ENCODE measurements at regions not wholly inside any gene's neighbourhood (a gene's known extent, or its start where the extent isn't known, plus 50 kb on each side); places are given as distances from the start of the nearest gene placed in this dataset.

DNA sequence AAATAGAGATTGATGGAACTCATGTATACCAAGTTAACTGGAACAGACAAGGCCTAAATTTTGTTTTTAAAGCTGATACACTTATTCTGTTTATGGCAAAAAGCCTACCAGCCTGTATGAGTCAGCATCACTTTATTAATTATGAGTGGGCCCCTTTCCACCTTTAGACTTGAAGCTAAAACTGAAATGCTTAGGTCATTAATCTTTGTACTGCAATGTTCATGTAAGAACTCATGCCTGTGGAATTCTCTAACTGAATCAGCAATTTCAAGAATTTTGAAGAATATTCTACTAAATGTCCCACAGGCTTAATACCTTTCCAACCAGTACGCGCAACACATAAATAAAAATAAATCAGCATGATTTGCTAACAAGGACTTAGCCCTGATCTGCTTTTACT lies 140.2 kb upstream of the PHACTR1 start:
- H3K27ac ChIP-seq (ENCODE audit: low read depth, low read length, poor library complexity, severe bottlenecking), result no peak overlapping the region
- no peaks in the 10 kb centered on the region for H3K36me3 ChIP-seq (ENCODE audit: insufficient read depth, low read length, poor library complexity, severe bottlenecking)
- H3K27me3 ChIP-seq (replicated peaks; ENCODE audit: insufficient read depth, low read depth, low read length, poor library complexity), result no peaks in the 10 kb centered on the region
- no peak for TF ChIP-seq EZH2 (IDR thresholded peaks at IDR 0.05; ENCODE audit: borderline replicate concordance, low read depth, low read length, poor library complexity, severe bottlenecking)
- TF ChIP-seq, protein P1, sequence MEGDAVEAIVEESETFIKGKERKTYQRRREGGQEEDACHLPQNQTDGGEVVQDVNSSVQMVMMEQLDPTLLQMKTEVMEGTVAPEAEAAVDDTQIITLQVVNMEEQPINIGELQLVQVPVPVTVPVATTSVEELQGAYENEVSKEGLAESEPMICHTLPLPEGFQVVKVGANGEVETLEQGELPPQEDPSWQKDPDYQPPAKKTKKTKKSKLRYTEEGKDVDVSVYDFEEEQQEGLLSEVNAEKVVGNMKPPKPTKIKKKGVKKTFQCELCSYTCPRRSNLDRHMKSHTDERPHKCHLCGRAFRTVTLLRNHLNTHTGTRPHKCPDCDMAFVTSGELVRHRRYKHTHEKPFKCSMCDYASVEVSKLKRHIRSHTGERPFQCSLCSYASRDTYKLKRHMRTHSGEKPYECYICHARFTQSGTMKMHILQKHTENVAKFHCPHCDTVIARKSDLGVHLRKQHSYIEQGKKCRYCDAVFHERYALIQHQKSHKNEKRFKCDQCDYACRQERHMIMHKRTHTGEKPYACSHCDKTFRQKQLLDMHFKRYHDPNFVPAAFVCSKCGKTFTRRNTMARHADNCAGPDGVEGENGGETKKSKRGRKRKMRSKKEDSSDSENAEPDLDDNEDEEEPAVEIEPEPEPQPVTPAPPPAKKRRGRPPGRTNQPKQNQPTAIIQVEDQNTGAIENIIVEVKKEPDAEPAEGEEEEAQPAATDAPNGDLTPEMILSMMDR (conservative IDR thresholded peaks at IDR 0.05; ENCODE audit: low read depth, low read length), result no peak
- BruUV-seq (replicated peaks), result no TSS peak
- peaks cover 16% of the 10 kb centered on the region for H3K4me1 ChIP-seq (ENCODE audit: insufficient read depth, low read length, poor library complexity, severe bottlenecking)
- peak; percentile 39 for DNase-seq (ENCODE audit: low spot score)
- intact Hi-C loops (cut with micrococcal nuclease; ENCODE audit: unreplicated experiment), result no loop called here
- ChIA-PET POLR2A (ENCODE audit: low non-redundant PET) (no interaction called here), CTCF (interaction anchor here (0.6 kb wide), 1 partner anchor 268 kb away, joined by 3 read pairs; no protein-coding TSS in a partner anchor)
- no peaks in the 10 kb centered on the region for H3K9me3 ChIP-seq (ENCODE audit: low read depth, low read length, poor library complexity, severe bottlenecking)
- no peak overlapping the region for H3K4me3 ChIP-seq (ENCODE audit: low read depth, low read length, poor library complexity, severe bottlenecking)

DNA sequence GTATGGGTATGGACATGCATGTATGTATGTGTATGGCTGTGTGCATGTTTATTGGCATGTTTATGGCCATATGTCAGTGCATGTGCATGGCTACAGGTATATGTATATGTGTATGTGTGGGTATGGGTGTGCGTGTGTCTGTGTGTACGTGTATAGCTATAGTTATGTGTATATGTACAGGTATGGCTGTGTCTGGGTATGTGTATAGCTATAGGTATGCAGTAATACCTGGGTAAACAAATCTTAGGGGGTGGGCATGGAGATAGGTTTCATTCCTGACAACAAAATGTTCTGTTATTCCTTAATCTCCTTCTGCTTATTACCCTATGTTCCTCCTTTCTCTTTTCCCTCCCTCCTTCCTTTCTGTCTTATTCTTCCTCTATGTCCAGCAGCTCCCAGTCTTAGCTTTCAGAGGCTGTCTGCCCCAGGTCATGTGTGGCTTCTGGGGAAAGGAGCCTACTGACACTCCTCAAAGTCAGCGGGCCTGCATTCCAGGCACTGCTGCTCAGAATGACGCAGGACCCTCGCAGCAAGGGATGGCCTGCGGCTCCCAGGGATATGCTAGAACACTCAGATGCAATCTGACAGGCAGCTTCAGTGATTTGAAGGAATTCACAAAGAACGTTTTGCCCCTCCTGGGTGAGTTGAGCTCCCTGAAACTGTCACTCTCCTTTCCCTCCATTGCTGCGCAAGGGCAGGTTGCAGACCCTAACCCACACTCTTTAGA lies 139.3 kb upstream of the PHACTR1 start:
- peaks cover 16% of the 10 kb centered on the region for H3K4me1 ChIP-seq (ENCODE audit: insufficient read depth, low read length, poor library complexity, severe bottlenecking)
- no peak overlapping the region for H3K4me3 ChIP-seq (ENCODE audit: low read depth, low read length, poor library complexity, severe bottlenecking)
- no peaks in the 10 kb centered on the region for H3K9me3 ChIP-seq (ENCODE audit: low read depth, low read length, poor library complexity, severe bottlenecking)
- no peaks in the 10 kb centered on the region for H3K36me3 ChIP-seq (ENCODE audit: insufficient read depth, low read length, poor library complexity, severe bottlenecking)
- TF ChIP-seq, protein P1 (conservative IDR thresholded peaks at IDR 0.05; ENCODE audit: low read depth, low read length), result no peak
- TF ChIP-seq EZH2 (IDR thresholded peaks at IDR 0.05; ENCODE audit: borderline replicate concordance, low read depth, low read length, poor library complexity, severe bottlenecking), result no peak
- POLR2A ChIA-PET (ENCODE audit: low non-redundant PET), result no interaction called here
- H3K27me3 ChIP-seq (replicated peaks; ENCODE audit: insufficient read depth, low read depth, low read length, poor library complexity), result no peaks in the 10 kb centered on the region
- no peak for DNase-seq (ENCODE audit: low spot score)
- CTCF ChIA-PET, result no interaction called here
- no TSS peak for BruUV-seq (replicated peaks)
- H3K27ac ChIP-seq (ENCODE audit: low read depth, low read length, poor library complexity, severe bottlenecking), result no peak overlapping the region
- intact Hi-C loops (cut with micrococcal nuclease; ENCODE audit: unreplicated experiment), result no loop called here

DNA sequence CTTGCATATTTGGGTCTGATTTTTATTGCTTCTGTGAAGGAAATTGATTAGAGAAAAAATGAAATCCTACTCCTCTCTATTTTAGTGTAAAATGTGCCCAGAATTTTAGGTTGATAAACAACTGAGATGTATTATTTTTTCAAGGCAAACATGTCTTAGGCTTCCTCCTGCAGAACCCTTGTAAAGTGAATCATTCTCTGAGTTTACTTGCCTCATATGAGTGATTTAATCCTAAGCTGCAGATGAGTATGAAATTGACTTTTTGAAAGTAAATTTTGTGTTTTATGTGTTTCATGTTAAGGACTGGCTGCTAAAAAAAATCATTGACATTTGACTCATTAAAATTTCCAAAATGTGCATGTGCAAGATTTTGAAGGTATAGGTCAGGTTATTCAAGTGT lies 138.5 kb upstream of the PHACTR1 start:
- DNase-seq (ENCODE audit: low spot score), result no peak
- H3K27me3 ChIP-seq (replicated peaks; ENCODE audit: insufficient read depth, low read depth, low read length, poor library complexity), result no peaks in the 10 kb centered on the region
- no peaks in the 10 kb centered on the region for H3K36me3 ChIP-seq (ENCODE audit: insufficient read depth, low read length, poor library complexity, severe bottlenecking)
- BruUV-seq (replicated peaks), result no TSS peak
- POLR2A ChIA-PET (ENCODE audit: low non-redundant PET), result no interaction called here
- intact Hi-C loops (cut with micrococcal nuclease; ENCODE audit: unreplicated experiment), result no loop called here
- H3K27ac ChIP-seq (ENCODE audit: low read depth, low read length, poor library complexity, severe bottlenecking), result no peak overlapping the region
- H3K4me1 ChIP-seq (ENCODE audit: insufficient read depth, low read length, poor library complexity, severe bottlenecking), result peaks cover 9% of the 10 kb centered on the region
- CTCF ChIA-PET, result no interaction called here
- TF ChIP-seq EZH2 (IDR thresholded peaks at IDR 0.05; ENCODE audit: borderline replicate concordance, low read depth, low read length, poor library complexity, severe bottlenecking), result no peak
- TF ChIP-seq, protein P1 (conservative IDR thresholded peaks at IDR 0.05; ENCODE audit: low read depth, low read length), result no peak
- no peaks in the 10 kb centered on the region for H3K9me3 ChIP-seq (ENCODE audit: low read depth, low read length, poor library complexity, severe bottlenecking)
- H3K4me3 ChIP-seq (ENCODE audit: low read depth, low read length, poor library complexity, severe bottlenecking), result no peak overlapping the region
